HG02759 (cell line): ENCODE measurements at regions not wholly inside any gene's neighbourhood (a gene's known extent, or its start where the extent isn't known, plus 50 kb on each side); places are given as distances from the start of the nearest gene placed in this dataset.

ENCODE experiments used
- ATAC-seq: cut with Tn5 transposase; IDR thresholded peaks from one replicate; pipeline ENCODE4 v1.9.1; 2021; ENCODE audit warnings: mild to moderate bottlenecking, moderate library complexity; ENCODE audit not compliant: unreplicated experiment

DNA sequence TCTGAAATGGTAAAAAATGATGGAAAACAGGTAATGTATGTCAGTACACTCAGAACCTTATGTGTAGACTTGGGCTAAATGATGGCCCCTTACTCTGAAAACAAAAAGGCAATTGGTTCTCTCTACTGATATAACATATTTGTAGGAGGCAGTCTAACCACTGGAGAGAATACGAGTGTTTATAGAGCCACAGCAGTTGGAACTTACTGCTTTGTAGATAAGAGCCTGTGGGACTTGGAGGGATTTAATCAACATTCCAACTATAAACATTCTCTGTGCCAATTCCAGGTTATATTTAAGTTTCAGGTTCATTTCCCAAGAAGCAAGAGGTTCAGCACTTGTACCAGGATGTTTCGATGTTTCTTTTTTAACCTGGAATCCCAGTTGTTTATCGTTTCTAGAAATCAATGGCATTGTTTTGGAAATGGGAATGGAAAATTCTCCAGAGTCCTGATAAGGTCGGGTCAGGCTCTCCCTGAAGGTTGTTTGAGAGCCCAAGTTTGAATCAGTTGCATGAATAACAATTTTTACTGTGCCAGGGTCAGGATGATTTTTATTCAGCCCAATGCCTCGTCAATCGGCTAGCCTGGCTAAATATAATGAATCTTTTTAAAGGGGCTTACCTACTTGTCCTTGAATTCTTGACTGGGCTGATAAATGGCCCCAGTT lies 278.4 kb upstream of the FAM98A start:
- no peak for ATAC-seq

DNA sequence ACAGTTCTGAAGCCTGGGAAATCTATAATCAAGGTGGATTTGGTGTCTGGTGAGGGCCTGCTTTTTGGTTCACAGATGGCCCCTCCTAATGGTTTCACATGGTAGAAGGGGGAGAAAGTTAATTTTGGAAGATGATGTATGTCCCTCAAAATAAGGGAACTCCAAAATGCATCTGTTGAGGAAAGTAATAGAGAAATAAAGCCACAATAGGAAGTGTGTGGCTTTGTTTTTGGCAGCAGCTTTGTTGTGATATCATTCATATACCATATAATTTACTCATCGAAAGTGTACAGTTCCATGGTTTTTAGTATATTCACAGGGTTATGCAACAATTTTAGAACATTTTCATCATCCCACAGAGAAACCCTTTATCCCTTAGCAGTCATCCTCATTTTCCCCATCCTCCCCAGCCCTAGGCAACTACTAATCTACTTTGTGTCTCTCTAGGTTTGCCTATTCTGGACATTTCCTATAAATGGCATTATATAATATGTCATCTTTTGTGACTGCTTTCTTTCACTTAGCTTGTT lies 274.0 kb upstream of the FAM98A start:
- ATAC-seq = no peak

GRCh38 chr2:33859811-33860461 lies 260.8 kb upstream of the FAM98A start:
- ATAC-seq = no peak

DNA sequence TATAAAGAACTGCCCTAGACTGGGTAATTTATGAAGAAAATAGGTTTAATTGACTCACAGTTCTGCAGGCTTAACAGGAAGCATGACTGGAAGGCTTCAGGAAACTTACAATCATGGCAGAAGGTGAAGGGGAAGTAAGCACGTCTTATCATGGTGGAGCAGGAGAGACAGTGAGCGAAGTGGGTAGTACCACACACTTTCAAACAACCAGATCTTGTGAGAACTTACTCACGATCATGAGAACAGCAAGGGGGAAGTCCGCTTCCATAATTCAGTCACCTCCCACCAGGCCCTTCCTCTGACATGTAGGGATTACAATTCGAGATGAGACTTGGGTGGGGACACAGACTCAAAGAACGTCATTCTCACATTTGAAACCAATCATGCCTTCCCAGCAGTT lies 260.1 kb upstream of the FAM98A start:
- no peak for ATAC-seq

DNA sequence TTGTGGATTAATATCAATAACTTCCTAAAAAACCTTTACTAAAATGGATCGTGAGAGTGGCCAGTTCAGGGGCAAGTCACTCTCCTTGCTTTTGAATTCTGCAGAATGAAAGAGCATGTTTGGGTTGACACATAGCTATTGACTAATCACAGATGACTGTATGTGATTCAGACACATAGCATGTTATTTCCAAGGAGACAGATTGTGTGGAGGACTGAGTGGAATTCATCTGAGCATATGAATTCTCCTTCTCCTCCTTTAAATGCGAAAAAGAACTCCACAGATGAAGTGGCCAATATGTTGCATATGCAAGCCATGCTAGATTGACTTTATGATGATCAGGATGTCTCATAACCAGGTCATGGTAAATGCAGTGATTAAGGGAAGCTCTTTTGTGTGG lies 249.4 kb upstream of the FAM98A start:
- no peak for ATAC-seq

DNA sequence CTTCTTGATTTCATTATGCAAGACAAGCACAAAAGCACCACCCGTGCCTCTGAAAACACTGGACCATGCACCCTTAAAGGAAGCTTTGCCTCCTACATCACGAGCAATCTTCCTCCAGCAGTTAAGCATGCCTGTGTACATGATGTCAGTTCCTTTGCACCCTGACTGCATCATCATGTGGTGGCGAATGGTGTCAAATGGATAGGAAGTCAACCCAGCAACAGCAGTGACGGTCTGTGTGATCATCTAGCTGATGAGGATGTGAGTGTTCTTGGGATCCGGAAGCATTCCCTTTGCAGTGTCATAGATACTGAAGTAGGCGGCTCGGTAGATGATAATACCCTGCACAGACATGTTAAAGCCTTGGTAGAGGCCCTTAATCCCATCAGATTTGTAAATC lies 240.7 kb upstream of the FAM98A start:
- no peak for ATAC-seq

GRCh38 chr2:33836628-33837027 lies 237.5 kb upstream of the FAM98A start:
- ATAC-seq = no peak

GRCh38 chr2:33835911-33836310 lies 236.8 kb upstream of the FAM98A start:
- no peak for ATAC-seq

GRCh38 chr2:33822964-33823363 lies 223.9 kb upstream of the FAM98A start:
- no peak for ATAC-seq

DNA sequence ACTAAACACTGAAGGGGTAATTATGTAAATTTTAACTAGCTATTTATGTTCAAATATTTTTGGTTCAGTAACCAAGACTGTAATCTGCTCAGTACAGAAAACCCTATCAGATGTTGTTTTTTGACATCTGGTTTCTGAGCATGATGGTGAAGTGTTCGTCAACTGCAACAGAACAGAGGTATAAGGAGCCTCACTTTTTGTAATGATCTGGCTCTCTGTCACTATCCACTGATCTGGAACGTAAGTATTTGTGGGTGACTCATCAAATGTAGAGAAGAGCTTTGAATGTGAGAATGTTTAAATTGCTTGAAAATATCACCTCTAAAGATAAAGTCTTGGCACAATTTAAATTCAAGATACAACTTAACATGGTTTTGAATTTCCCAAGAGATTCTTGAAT lies 213.6 kb upstream of the FAM98A start:
- no peak for ATAC-seq

DNA sequence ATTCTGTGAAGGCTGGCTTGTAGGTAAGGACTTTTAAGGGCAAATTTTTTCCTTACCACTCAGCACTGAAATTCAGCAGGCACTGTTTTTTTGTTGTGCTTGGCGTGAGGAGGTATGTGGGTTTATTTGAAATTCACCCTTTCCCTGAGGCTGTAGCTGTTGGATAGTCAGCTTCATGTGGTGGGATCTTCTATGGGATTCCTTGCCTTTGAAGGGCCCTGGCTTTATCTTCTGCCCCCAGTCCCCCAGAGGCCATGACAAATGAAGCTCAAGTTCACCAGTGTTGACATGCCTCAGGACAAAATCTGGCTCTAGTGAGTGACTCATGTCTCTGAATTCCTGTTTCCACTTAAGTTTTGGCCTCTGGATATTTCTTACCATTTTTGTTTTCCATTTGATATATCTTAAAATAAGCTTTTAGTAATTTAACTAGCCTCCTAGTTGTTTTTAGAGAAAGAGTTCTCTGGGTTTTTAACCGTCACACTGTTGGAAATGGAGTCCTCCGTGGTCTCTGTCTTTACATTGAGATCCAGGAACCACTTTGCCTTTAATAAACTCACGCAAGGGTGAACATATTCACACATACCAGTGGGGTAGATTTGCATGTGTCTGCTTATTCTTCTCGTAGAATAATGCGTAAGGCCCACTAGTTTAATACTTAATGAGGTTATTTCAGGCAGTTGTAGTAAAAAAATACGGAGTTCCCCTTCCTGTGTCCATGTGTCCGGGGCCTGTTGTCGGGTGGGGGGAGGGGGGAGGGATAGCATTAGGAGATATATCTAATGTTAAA lies 211.1 kb upstream of the FAM98A start:
- ATAC-seq = no peak

DNA sequence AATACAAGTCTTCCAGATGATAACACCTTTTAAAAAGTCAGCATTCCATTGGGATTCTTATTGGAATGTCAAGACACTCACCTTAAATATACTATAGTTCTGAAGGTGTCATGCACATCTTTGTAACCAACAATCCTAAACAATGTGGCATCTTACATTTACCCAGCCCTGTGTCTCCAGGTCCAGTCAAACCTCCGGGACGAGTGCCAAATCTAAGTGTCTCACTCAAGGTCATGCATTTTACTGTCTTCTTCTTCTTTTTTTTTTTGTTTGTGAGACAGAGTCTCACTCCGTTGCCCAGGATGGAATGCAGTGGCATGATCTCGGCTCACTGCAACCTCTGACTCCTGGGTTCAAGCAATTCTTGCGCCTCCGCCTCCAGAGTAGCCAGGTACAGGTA lies 206.9 kb upstream of the FAM98A start:
- no peak for ATAC-seq

GRCh38 chr2:33804155-33804554 lies 205.1 kb upstream of the FAM98A start:
- no peak for ATAC-seq

DNA sequence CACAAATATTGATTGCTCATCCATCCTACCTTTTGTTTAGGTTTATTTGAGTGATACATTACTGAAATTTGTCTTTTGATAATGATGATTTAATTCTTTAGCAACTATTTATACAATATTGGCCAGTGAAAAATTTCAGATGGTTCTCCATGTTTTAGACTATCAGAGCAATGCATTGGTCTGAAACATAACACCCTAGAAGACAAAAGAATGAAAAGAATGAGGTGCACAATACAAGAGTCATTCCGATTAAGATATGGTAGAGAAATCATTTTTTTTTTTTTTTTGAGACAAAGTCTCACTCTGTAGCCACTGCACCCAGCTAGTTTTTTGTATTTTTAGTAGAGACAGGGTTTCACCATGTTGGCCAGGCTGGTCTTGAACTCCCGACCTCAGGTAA lies 197.4 kb upstream of the FAM98A start:
- ATAC-seq = no peak

DNA sequence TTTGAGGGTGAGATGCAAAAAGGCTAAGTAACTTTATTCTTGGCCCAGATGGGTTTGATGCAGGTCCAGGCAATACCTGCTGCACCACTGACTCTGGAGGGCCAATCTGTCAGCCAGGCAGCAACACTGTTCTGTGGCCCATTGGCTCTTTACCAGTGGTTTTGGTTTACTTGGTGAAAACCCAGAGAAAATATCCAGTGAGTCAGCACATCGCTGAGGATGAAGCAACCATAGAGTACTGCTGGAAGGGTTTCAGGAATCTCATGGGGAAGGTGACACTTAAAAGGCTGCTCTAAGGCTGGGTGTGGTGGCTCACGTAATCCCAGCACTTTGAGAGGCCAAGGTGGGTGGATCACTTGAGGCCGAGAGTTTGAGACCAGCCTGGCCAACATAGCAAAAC lies 192.5 kb upstream of the FAM98A start:
- ATAC-seq = no peak

DNA sequence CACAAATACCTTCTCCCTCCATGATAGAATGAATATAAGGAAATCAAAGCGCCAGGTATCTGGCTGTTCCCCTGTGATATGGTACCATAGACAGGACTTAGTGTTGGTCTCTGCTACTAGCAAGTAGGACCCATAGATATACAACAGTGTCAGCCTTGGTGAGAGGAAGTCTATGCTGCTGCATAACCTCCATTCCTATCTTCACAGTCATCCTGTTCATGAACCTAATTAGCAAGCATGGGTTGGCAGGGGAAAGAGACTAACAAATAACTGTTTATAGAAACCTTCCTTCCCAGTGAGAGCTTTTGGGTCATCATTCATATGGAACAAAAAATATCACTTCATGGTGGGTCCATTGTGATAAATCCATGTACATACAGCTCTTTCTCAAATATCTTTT lies 188.9 kb upstream of the FAM98A start:
- ATAC-seq = no peak

GRCh38 chr2:33786881-33787280 lies 187.8 kb upstream of the FAM98A start:
- ATAC-seq = no peak

- ATAC-seq = peak; percentile 93
These were observed 186.4 kb upstream of the FAM98A start for GRCh38 chr2:33785201-33786106.

DNA sequence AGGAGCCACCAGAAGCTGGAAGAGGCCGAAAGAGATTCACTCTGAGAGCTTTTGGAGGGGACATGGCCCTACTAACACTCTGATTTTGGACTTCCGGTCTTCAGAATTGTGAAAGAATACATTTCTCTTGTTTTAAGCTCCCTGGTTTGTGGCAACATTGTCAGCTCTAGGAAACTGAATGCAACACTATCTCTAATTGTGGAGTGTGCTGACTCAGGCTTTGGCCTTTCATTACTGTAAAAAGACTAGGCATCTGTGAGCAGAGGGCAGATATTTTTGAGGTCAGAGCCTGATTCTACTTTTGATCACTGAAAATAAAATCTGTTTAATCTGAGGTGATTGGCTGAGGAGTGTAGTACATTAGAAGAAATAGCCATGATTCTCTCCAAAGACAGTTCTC lies 185.4 kb upstream of the FAM98A start:
- ATAC-seq = no peak

DNA sequence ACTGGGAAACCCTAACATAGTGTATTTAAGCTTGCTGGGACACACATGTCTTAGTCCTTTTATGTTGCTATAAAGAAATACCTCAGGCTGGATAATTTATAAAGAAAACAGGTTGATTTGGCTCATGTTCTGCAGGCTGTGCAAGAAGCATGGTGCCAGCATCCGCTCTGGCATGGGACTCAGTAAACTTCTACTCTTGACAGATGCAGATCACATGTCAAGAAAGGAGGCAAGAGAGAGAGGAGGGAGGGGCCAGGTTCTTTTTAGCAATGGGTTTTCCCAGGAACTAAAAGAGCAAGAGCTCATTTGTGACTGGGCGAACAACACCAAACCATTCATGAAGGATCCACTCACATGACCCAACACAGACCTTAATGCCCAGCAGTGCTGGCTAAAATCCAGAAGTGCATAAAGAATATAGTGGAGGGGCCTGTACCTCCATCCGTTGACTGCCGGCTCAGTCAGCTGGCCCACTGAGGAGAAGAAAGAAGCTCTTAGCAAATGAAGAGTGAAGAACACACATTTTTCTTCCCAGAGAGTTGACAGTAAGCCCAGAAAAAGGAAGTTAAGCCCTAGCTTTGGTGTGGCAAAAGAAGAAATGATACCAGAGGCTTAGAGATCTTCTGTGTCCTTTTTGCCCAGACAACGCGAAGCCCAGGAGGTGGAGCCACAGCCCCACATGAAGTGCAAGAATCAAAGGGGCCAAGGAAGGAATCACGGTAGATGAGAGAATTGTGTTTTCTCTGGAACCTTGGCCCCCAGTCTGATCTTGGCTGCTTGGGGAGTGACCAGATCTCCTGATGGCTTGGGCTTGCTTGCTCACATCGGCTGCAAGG lies 183.5 kb upstream of the FAM98A start:
- ATAC-seq = no peak
